Gastrocnemius medialis (tissue), 4 donors: ENCODE measurements at regions not wholly inside any gene's neighbourhood (a gene's known extent, or its start where the extent isn't known, plus 50 kb on each side); places are given as distances from the start of the nearest gene placed in this dataset.

Experiments used
- CTCF ChIP-seq, 5 experiments: fragments of 450-650 bp in 3 of 5; fragments of 200-600 bp in 2 of 5; sonication (generic) in 2 of 5; IDR thresholded peaks in 4 of 5; conservative IDR thresholded peaks in 1 of 5; 1 replicate in 4 of 5; 2 replicates in 1 of 5; pipeline ENCODE4 v1.5.1; 2016 to 2019; ENCODE audit warnings: antibody characterized with exemption in 5 of 5, mild to moderate bottlenecking in 3 of 5, moderate library complexity in 3 of 5
- POLR2A ChIP-seq, 2 donors: fragments of 450-650 bp; IDR thresholded peaks; one replicate each; pipeline ENCODE4 v1.6.1; 2017; ENCODE audit warnings: antibody characterized with exemption in 2 of 2, mild to moderate bottlenecking in 2 of 2, moderate library complexity in 2 of 2

- TF ChIP-seq CTCF (IDR thresholded peaks at IDR 0.05 in 4 of 5, conservative IDR thresholded peaks at IDR 0.05 in 1 of 5), result no peak
- TF ChIP-seq POLR2A (IDR thresholded peaks at IDR 0.05), result no peak
Observed at GRCh38 chr15:89035658-89036057, 52.6 kb upstream of the ABHD2 start.
